Osteoblast (primary cell): ENCODE measurements at regions not wholly inside any gene's neighbourhood (a gene's known extent, or its start where the extent isn't known, plus 50 kb on each side); places are given as distances from the start of the nearest gene placed in this dataset.
A peak's percentile ranks its signal among the peaks of the same experiment; 100 is the strongest.
"Not testable (repeated sequence)": the region's sequence is repeated elsewhere in the genome, so short reads cannot be mapped to it uniquely, and the experiment has no call there.

ENCODE experiments used
- DNase-seq: peaks from one replicate; pipeline ENCODE4 v3.0.0; 2011; ENCODE audit warnings: low spot score, mixed read lengths; ENCODE audit not compliant: insufficient read length; ENCODE audit errors: missing footprints
- H2AFZ ChIP-seq: 2 replicates; pipeline ENCODE4 v1.6.0; 2011; ENCODE audit warnings: mild to moderate bottlenecking, low read length
- H3K27ac ChIP-seq: 2 replicates; pipeline ENCODE4 v1.5.1; 2011; ENCODE audit warnings: mild to moderate bottlenecking, low read depth, low read length, moderate library complexity
- H3K27me3 ChIP-seq: 2 replicates; pipeline ENCODE4 v1.6.0; 2012; ENCODE audit warnings: mild to moderate bottlenecking, control low read depth, inconsistent platforms, low read length, moderate library complexity; ENCODE audit not compliant: insufficient read depth
- H3K36me3 ChIP-seq: 2 replicates; pipeline ENCODE4 v1.5.1; 2011; ENCODE audit warnings: mild to moderate bottlenecking, low read length, control low read depth, moderate library complexity; ENCODE audit not compliant: insufficient read depth
- H3K4me1 ChIP-seq: 2 replicates; pipeline ENCODE4 v1.5.1; 2011; ENCODE audit warnings: mild to moderate bottlenecking, low read length, control low read depth, moderate library complexity; ENCODE audit not compliant: insufficient read depth
- H3K4me2 ChIP-seq: 2 replicates; pipeline ENCODE4 v1.6.0; 2011; ENCODE audit warnings: mild to moderate bottlenecking, low read length; ENCODE audit not compliant: insufficient read depth
- H3K4me3 ChIP-seq: fragments of 200-600 bp; sonication (generic); 3 replicates; pipeline ENCODE4 v1.5.1; 2012; ENCODE audit warnings: mild to moderate bottlenecking, low read length, inconsistent platforms; ENCODE audit not compliant: insufficient read depth
- H3K79me2 ChIP-seq: 2 replicates; pipeline ENCODE4 v1.6.0; 2012; ENCODE audit warnings: mild to moderate bottlenecking, low read length, control low read depth, inconsistent platforms; ENCODE audit not compliant: insufficient read depth
- H3K9me3 ChIP-seq: 2 replicates; pipeline ENCODE4 v1.5.1; 2011; ENCODE audit warnings: low read depth, low read length, control low read depth
- H4K20me1 ChIP-seq: 2 replicates; pipeline ENCODE4 v1.6.0; 2012; ENCODE audit warnings: mild to moderate bottlenecking, low read length, control low read depth; ENCODE audit not compliant: insufficient read depth
- TF ChIP-seq, protein P1 (sequence below): IDR thresholded peaks from 2 replicates; pipeline ENCODE4 v1.5.1; 2011; ENCODE audit warnings: mild to moderate bottlenecking, low read depth, low read length, moderate library complexity; ENCODE audit errors: extremely low read depth

DNA sequence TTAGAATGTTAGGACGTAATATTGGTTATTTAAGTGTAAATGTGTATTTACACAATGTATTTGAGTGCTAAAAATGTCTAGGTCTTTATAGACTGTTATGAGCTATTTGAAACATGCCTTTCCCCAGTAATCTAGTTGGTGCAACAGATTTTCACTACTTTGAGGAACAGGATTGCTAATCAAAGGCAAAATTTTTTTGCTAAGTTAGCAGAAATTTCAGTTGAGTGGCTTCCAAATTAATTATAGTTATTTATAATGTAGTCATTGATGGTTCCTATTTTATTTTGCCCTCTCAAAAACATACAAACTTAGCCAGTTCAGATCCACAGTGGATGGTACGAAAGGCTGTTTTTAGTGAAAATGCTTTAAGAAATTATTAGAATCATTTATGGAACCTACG, 78.7 kb upstream of the LYZL2 start:
- no peak overlapping the region for H3K27ac ChIP-seq
- H3K27me3 ChIP-seq, result no peaks in the 10 kb centered on the region
- no peak overlapping the region for H3K4me3 ChIP-seq
- no peak overlapping the region for H2AFZ ChIP-seq
- no peaks in the 10 kb centered on the region for H4K20me1 ChIP-seq
- H3K4me1 ChIP-seq, result no peaks in the 10 kb centered on the region
- no peaks in the 10 kb centered on the region for H3K36me3 ChIP-seq
- no peaks in the 10 kb centered on the region for H3K9me3 ChIP-seq
- no peak overlapping the region for H3K4me2 ChIP-seq
- TF ChIP-seq, protein P1, sequence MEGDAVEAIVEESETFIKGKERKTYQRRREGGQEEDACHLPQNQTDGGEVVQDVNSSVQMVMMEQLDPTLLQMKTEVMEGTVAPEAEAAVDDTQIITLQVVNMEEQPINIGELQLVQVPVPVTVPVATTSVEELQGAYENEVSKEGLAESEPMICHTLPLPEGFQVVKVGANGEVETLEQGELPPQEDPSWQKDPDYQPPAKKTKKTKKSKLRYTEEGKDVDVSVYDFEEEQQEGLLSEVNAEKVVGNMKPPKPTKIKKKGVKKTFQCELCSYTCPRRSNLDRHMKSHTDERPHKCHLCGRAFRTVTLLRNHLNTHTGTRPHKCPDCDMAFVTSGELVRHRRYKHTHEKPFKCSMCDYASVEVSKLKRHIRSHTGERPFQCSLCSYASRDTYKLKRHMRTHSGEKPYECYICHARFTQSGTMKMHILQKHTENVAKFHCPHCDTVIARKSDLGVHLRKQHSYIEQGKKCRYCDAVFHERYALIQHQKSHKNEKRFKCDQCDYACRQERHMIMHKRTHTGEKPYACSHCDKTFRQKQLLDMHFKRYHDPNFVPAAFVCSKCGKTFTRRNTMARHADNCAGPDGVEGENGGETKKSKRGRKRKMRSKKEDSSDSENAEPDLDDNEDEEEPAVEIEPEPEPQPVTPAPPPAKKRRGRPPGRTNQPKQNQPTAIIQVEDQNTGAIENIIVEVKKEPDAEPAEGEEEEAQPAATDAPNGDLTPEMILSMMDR, result no peak
- no peak for DNase-seq
- H3K79me2 ChIP-seq, result no peaks in the 10 kb centered on the region

DNA sequence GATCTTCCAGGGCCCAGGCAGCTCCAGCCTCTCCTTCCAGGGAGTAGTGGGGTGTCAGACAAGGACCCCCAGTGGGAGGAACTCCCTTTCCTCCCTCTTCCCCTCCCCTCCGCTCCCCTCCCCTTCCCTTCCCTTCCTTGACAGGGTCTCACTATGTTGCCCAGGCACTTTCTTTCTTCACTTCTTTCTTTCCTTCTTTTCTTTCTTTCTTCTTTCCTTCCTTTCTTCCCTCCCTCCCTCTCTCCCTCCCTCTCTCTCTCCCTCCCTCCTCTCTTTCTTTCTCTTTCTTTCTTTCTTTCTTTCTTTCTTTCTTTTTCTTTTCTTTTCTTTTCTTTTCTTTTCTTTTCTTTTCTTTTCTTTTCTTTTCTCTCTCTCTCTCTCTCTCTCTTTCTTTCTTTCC, 76.6 kb upstream of the LYZL2 start:
- H2AFZ ChIP-seq, DNase-seq, H3K79me2 ChIP-seq, H3K4me2 ChIP-seq, H3K4me1 ChIP-seq, H3K4me3 ChIP-seq, H3K36me3 ChIP-seq, H4K20me1 ChIP-seq, H3K27ac ChIP-seq, H3K27me3 ChIP-seq, H3K9me3 ChIP-seq: not testable (repeated sequence)

DNA sequence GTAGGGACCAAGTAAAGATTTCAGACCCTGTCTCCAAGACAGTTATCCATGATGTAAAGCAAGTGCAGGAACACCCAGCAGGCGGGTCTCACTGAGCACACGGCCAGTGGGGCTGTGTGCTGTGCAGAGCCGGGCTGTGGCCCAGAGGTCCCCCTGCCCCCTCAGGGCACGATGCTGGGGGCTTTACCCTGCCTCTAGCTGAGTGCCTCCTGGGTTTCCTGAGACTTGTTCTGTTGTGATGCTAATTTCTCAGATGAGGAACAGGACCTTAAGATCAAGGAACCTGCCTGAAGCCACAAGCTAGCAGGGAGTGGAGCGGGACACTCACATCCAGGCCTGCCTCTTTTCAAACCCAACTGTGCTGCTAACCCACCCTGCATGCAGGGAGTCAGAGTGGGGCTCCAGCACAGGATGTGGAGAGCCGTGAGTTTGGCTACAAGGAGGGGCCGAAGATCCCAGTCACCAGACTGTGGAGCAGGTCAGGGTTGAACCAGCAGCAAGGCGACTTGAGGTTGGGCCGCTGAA, 76.1 kb upstream of the LYZL2 start:
- Histone ChIP-seq H3K9me3 (no peaks in the 10 kb centered on the region), H2AFZ (no peak overlapping the region)
- TF ChIP-seq, protein P1, result no peak

GRCh38 chr10:30705101-30705624, 75.6 kb upstream of the LYZL2 start:
- H4K20me1 ChIP-seq, result no peaks in the 10 kb centered on the region
- H3K9me3 ChIP-seq, result no peaks in the 10 kb centered on the region
- no peak for DNase-seq
- no peak overlapping the region for H3K4me3 ChIP-seq
- no peaks in the 10 kb centered on the region for H3K27me3 ChIP-seq
- peak overlapping the region; percentile 51 for H2AFZ ChIP-seq
- TF ChIP-seq, protein P1, result no peak
- H3K4me2 ChIP-seq, result no peak overlapping the region
- H3K4me1 ChIP-seq, result peaks cover 13% of the 10 kb centered on the region
- H3K36me3 ChIP-seq, result no peaks in the 10 kb centered on the region
- no peak overlapping the region for H3K27ac ChIP-seq
- no peaks in the 10 kb centered on the region for H3K79me2 ChIP-seq

More for the DNA sequence above, 76.1 kb upstream of the LYZL2 start:
- Histone ChIP-seq H3K79me2 (no peaks in the 10 kb centered on the region), H3K4me2 (no peak overlapping the region), H3K27me3 (no peaks in the 10 kb centered on the region), H3K4me3 (no peak overlapping the region), H3K27ac (no peak overlapping the region), H3K4me1 (peaks cover 13% of the 10 kb centered on the region), H4K20me1 (no peaks in the 10 kb centered on the region), H3K36me3 (no peaks in the 10 kb centered on the region)
- DNase-seq, result no peak

DNA sequence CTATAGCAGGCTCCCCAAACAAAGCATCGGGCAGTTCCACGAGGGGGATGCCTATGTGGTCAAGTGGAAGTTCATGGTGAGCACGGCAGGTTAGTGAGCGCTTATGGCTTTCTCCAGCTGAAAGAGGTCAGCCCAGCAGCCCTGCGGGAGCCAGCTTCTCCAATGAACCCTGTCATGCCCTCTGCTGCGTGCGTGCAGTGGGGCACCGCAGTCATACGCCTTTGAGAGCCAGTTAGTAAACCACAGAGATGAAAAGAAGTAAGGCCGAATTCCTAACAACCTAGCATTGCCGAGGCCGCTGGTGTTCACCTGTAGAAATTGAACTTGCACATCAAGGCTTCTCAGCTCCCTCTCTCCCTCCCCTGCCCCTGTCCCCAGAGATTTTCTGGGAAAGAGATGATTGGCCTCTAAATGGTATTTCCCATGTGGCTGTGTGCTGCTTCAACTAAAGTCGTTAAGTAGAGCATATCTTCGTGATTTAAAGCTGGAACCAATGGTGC, 75.1 kb upstream of the LYZL2 start:
- not testable (repeated sequence) for H3K4me2 ChIP-seq, H3K27me3 ChIP-seq, H3K27ac ChIP-seq, H4K20me1 ChIP-seq, H3K79me2 ChIP-seq, DNase-seq, H3K4me3 ChIP-seq, H3K9me3 ChIP-seq, H3K36me3 ChIP-seq
- Histone ChIP-seq H2AFZ (peak overlapping the region; percentile 51), H3K4me1 (peaks cover 13% of the 10 kb centered on the region)
